ENCODE measurements at regions not wholly inside any gene's neighbourhood (a gene's known extent, or its start where the extent isn't known, plus 50 kb on each side); places are given as distances from the start of the nearest gene placed in this dataset.

DNA sequence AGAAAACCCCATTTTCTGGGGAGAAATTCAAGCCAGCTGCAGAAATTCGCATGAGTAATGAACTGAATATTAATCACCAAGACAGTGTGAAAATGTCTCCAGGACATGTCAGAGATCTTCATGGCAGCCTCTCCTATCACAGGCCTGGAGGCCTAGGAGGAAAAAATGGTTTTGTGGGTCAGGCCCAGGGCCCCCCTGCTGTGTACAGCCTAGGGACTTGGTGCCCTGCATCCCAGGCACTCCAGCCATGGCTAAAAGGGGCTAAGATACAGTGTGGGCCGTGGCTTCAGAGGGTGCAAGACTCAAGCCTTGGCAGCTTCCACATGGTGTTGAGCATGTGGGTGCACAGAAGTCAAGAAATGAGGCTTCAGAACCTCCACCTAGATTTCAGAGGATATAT, 185.9 kb upstream of the GATB start:
- TF ChIP-seq, protein P1, sequence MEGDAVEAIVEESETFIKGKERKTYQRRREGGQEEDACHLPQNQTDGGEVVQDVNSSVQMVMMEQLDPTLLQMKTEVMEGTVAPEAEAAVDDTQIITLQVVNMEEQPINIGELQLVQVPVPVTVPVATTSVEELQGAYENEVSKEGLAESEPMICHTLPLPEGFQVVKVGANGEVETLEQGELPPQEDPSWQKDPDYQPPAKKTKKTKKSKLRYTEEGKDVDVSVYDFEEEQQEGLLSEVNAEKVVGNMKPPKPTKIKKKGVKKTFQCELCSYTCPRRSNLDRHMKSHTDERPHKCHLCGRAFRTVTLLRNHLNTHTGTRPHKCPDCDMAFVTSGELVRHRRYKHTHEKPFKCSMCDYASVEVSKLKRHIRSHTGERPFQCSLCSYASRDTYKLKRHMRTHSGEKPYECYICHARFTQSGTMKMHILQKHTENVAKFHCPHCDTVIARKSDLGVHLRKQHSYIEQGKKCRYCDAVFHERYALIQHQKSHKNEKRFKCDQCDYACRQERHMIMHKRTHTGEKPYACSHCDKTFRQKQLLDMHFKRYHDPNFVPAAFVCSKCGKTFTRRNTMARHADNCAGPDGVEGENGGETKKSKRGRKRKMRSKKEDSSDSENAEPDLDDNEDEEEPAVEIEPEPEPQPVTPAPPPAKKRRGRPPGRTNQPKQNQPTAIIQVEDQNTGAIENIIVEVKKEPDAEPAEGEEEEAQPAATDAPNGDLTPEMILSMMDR (IDR thresholded peaks at IDR 0.05; ENCODE audit: insufficient read depth, low read depth, low read length, missing control alignments), result no peak
- no peak for DNase-seq (ENCODE audit: low read depth)
- H3K4me3 ChIP-seq (ENCODE audit: low read depth, low read length), result no peak overlapping the region

DNA sequence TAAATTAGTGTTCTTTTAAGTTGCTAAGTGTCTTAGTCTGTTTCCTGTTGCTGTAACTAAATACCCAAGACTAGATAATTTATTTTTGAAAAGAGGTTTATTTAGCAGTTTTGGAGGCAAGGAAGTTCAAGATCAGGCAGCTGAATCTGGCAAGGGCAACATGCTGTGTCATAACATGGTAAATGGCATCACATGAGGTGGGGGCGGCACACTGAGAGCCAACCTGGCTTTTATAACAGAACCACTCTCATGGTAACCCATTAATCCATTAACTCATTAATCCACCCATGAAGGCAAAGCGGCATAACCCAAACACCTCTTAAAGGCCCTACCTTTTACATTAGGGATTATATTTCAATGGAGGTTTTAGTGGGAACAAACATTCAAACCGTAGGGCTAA, 182.2 kb upstream of the GATB start:
- TF ChIP-seq, protein P1 (IDR thresholded peaks at IDR 0.05; ENCODE audit: insufficient read depth, low read depth, low read length, missing control alignments), result no peak
- DNase-seq (ENCODE audit: low read depth), result no peak
- H3K4me3 ChIP-seq (ENCODE audit: low read depth, low read length), result no peak overlapping the region

DNA sequence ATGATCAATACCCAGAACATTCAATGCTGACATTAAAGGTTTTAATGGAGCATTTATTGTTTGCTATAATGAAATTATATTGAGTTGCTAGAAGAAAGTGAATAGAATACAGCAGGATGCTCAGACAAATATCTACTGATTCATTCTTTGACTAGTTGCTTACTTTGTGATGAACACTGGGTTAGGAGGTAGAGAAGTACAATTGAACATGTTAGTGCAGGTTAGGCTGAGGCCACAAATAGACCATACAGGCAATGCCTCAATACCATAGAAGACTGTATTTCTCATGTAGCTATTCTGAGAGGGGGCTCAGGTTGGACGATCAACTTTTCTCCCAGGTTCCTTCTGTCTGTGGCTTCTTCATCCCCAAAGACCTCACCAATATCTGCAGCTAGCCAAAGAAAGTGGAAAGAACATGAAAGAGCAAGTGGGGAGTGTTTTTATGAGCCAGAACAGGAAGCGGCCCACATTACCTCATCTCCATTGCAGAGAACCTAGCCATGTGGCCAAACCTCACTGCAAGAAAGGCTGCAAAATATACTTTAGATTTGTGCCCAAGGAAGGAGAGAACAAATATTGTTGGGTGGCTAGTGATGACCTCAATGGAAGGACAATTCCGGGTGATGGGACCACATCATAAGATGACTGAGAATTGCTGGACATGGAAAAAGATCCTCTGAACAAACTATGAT, 180.3 kb upstream of the GATB start:
- TF ChIP-seq, protein P1 (IDR thresholded peaks at IDR 0.05; ENCODE audit: insufficient read depth, low read depth, low read length, missing control alignments), result no peak
- no peak for DNase-seq (ENCODE audit: low read depth)
- H3K4me3 ChIP-seq (ENCODE audit: low read depth, low read length), result no peak overlapping the region

GRCh38 chr4:151940291-151940690, 179.5 kb upstream of the GATB start:
- TF ChIP-seq, protein P1 (IDR thresholded peaks at IDR 0.05; ENCODE audit: insufficient read depth, low read depth, low read length, missing control alignments), result no peak
- DNase-seq (ENCODE audit: low read depth), result no peak
- H3K4me3 ChIP-seq (ENCODE audit: low read depth, low read length), result no peak overlapping the region

GRCh38 chr4:151939670-151940069, 178.9 kb upstream of the GATB start:
- no peak overlapping the region for H3K4me3 ChIP-seq (ENCODE audit: low read depth, low read length)
- TF ChIP-seq, protein P1 (IDR thresholded peaks at IDR 0.05; ENCODE audit: insufficient read depth, low read depth, low read length, missing control alignments), result no peak
- DNase-seq (ENCODE audit: low read depth), result no peak

DNA sequence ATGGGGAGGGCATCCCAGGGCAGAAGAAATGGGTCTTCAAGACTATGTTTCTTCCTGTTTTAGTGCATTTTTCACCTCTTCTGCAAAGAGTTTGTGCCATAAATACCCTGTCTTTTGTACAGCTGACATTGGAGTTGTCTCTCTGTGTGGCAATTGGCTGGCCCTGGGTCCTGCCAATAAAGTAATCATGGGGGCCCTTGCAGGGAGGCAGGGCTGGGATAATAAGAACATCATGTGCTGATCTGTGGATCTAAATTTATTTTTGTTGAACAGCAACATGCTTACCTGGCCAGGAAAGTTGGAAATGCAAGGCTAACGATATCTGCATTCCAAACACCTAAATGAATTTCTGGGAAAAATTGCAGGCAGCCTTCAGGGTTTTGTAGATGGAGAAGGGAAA, 174.6 kb upstream of the GATB start:
- TF ChIP-seq, protein P1 (IDR thresholded peaks at IDR 0.05; ENCODE audit: insufficient read depth, low read depth, low read length, missing control alignments), result no peak
- DNase-seq (ENCODE audit: low read depth), result no peak
- H3K4me3 ChIP-seq (ENCODE audit: low read depth, low read length), result no peak overlapping the region

DNA sequence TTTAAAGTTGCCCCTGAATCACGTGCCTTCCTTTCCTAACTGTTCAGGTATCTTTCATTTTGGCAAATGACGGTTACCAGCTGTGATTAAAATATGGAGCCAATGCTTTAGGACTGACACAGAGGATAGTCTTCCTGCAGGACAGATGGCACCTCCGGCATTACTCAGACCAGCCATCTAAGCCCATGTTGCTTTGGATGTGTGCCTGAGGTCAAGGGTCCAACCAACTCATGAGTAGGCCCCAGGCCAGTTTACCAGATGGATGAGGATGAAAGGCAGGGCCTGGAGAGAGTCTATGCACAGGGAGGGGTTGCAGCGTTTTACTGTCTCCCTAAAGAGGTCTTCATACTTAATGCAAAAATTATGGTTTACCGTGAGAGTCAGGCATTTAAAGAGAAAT, 174.0 kb upstream of the GATB start:
- DNase-seq (ENCODE audit: low read depth), result no peak
- H3K4me3 ChIP-seq (ENCODE audit: low read depth, low read length), result no peak overlapping the region
- TF ChIP-seq, protein P1 (IDR thresholded peaks at IDR 0.05; ENCODE audit: insufficient read depth, low read depth, low read length, missing control alignments), result no peak
